Mesendoderm (in vitro differentiated cells): ENCODE measurements at regions not wholly inside any gene's neighbourhood (a gene's known extent, or its start where the extent isn't known, plus 50 kb on each side); places are given as distances from the start of the nearest gene placed in this dataset.

Experiments
- DNase-seq: peaks from one replicate; pipeline ENCODE4 v3.0.0; 2013
- H2AK5ac ChIP-seq: 2 replicates; pipeline ENCODE4 v1.6.1; 2013; ENCODE audit warnings: low read length, inconsistent platforms
- H2BK120ac ChIP-seq: 2 replicates; pipeline ENCODE4 v1.6.1; 2013; ENCODE audit warnings: low read depth, mild to moderate bottlenecking, low read length, moderate library complexity, mixed read lengths
- H2BK15ac ChIP-seq: replicated peaks from 2 replicates; pipeline ENCODE4 v1.6.1; 2013; ENCODE audit warnings: low read depth, mild to moderate bottlenecking, moderate library complexity
- H2BK5ac ChIP-seq: 2 replicates; pipeline ENCODE4 v1.6.1; 2013; ENCODE audit warnings: low read length, inconsistent platforms
- H3K18ac ChIP-seq: 2 replicates; pipeline ENCODE4 v1.6.1; 2013; ENCODE audit warnings: mild to moderate bottlenecking, low read length, mixed read lengths
- H3K23ac ChIP-seq: one replicate; pipeline ENCODE4 v1.6.1; 2013; ENCODE audit warnings: low read length
- H3K27ac ChIP-seq: 2 replicates; pipeline ENCODE4 v1.5.1; 2013; ENCODE audit warnings: low read depth, mild to moderate bottlenecking, inconsistent platforms, low read length, moderate library complexity
- H3K27me3 ChIP-seq: 2 replicates; pipeline ENCODE4 v1.6.1; 2013; ENCODE audit warnings: low read length, control low read depth, mild to moderate bottlenecking, inconsistent platforms; ENCODE audit not compliant: insufficient read depth, poor library complexity
- H3K36me3 ChIP-seq: 2 replicates; pipeline ENCODE4 v1.6.1; 2013; ENCODE audit warnings: low read length, inconsistent platforms; ENCODE audit not compliant: control insufficient read depth, insufficient read depth
- H3K4ac ChIP-seq: one replicate; pipeline ENCODE4 v1.6.1; 2013; ENCODE audit warnings: low read depth, mild to moderate bottlenecking, low read length, moderate library complexity
- H3K4me1 ChIP-seq: 2 replicates; pipeline ENCODE4 v1.6.1; 2013; ENCODE audit warnings: low read depth, low read length, inconsistent platforms; ENCODE audit not compliant: control insufficient read depth
- H3K4me2 ChIP-seq: 2 replicates; pipeline ENCODE4 v1.6.1; 2013; ENCODE audit warnings: low read length
- H3K4me3 ChIP-seq: 2 replicates; pipeline ENCODE4 v1.5.1; 2013; ENCODE audit warnings: mild to moderate bottlenecking, low read length
- H3K56ac ChIP-seq: one replicate; pipeline ENCODE4 v1.6.1; 2013; ENCODE audit warnings: low read length
- H3K79me1 ChIP-seq: 2 replicates; pipeline ENCODE4 v1.6.1; 2013; ENCODE audit warnings: low read length, inconsistent platforms
- H3K79me2 ChIP-seq: 2 replicates; pipeline ENCODE4 v1.6.1; 2013; ENCODE audit warnings: mild to moderate bottlenecking, low read length; ENCODE audit not compliant: control insufficient read depth, insufficient read depth
- H3K9ac ChIP-seq: 2 replicates; pipeline ENCODE4 v1.6.1; 2013; ENCODE audit warnings: low read length, inconsistent platforms
- H4K5ac ChIP-seq: one replicate; pipeline ENCODE4 v1.6.1; 2013; ENCODE audit warnings: low read length
- H4K8ac ChIP-seq: one replicate; pipeline ENCODE4 v1.6.1; 2013; ENCODE audit warnings: low read depth, mild to moderate bottlenecking, control low read depth, low read length, moderate library complexity
- WGBS: extraction: QIAGEN DNeasy Blood & Tissue Kit; methylation state at CpG from one replicate; pipeline ENCODE4 v1.1.7; 2013; ENCODE audit warnings: low lambda C conversion rate, missing lambda C conversion rate; ENCODE audit not compliant: insufficient coverage; ENCODE audit errors: extremely low coverage; 5-methylcytosine and 5-hydroxymethylcytosine counted together

DNA sequence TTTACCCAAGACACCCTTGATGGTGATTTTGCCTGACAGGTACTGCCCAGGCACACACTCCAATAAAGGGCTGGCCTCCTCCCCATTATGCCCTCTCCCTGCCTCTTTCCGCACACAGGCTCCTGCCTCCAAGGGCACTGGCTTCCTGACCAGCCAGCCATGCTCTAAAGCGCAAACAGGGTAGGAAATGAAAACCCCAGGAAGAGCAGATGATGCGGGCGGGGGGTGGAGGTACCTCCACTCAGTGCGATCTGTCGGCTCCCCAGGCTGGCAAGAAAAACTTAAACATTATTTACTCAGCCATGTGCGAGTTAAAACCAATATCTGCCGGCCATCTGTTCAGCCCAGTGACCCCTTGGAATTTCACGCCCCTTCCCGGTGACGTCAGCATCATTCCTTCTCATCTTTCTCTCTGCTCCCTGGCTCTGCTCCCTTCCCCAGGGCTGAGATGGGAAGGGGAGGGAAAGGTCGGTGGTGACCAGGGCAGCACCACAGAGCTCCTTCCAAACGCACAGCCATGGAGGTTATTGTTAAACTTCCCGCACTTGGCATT, 262.5 kb downstream of the CBLN1 start:
- Histone ChIP-seq H2BK5ac (no peak overlapping the region), H3K18ac (peak overlapping the region; percentile 33), H2AK5ac (no peak overlapping the region), H3K27ac (no peak overlapping the region), H3K23ac (no peak overlapping the region), H3K27me3 (no peaks in the 10 kb centered on the region), H3K36me3 (no peaks in the 10 kb centered on the region), H4K5ac (no peak overlapping the region), H3K79me2 (no peaks in the 10 kb centered on the region), H3K56ac (no peak overlapping the region), H2BK120ac (no peak overlapping the region), H3K4ac (no peak overlapping the region), H3K4me3 (no peak overlapping the region), H4K8ac (no peak overlapping the region), H2BK15ac (no peak overlapping the region), H3K4me1 (peaks cover 9% of the 10 kb centered on the region), H3K4me2 (no peak overlapping the region), H3K79me1 (no peaks in the 10 kb centered on the region), H3K9ac (no peak overlapping the region)
- DNase-seq: peak; percentile 89
- WGBS: no CpG with 5 or more reads among the region's 14 CpGs

DNA sequence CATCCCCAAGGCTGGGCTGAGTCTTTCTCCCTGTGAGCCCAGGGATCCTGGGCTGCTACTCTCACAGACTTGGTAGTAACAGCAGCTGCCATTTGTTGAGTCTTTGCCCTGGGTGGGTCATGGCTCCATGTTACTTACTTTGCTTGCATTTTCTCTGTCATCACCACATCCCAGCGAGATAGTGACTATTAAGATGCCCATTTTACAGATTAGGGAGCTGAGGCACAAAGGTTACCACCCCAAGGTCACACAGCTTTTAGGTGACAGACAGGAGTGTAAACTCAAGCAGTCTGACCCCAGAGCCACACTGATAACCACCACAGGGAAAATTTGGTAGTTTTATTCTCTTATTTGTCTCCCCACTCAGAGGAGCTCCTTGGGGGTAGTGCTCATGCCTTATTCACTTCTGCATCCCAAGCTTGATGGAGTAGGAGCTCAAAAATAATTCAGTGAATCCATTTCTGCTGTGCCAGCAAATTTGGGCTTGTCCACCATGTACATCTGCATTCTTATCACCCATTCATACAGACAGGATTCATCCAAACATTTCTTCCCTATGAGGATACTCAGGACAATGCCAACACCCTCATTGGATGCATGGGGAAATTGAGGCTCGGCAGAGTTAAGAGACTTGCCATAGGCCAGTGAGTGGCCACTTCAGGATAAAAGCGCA, 263.2 kb downstream of the CBLN1 start:
- Histone ChIP-seq H3K79me2 (no peaks in the 10 kb centered on the region), H4K8ac (no peak overlapping the region), H2BK15ac (no peak overlapping the region), H3K4ac (no peak overlapping the region), H3K23ac (no peak overlapping the region), H2BK5ac (no peak overlapping the region), H3K18ac (no peak overlapping the region), H3K27me3 (no peaks in the 10 kb centered on the region), H3K79me1 (no peaks in the 10 kb centered on the region), H3K4me3 (no peak overlapping the region), H3K9ac (no peak overlapping the region), H4K5ac (no peak overlapping the region), H2BK120ac (no peak overlapping the region), H3K4me2 (no peak overlapping the region), H2AK5ac (no peak overlapping the region), H3K27ac (no peak overlapping the region), H3K36me3 (no peaks in the 10 kb centered on the region), H3K56ac (no peak overlapping the region), H3K4me1 (peaks cover 9% of the 10 kb centered on the region)
- no CpG with 5 or more reads among the region's 3 CpGs for WGBS
- DNase-seq: no peak

GRCh38 chr16:49017501-49017900, 264.1 kb downstream of the CBLN1 start:
- no peak overlapping the region for H3K4ac ChIP-seq
- H3K56ac ChIP-seq: no peak overlapping the region
- no peak overlapping the region for H3K18ac ChIP-seq
- DNase-seq: no peak
- H3K27me3 ChIP-seq: no peaks in the 10 kb centered on the region
- H2BK15ac ChIP-seq: no peak overlapping the region
- no peak overlapping the region for H4K8ac ChIP-seq
- no peak overlapping the region for H3K4me2 ChIP-seq
- H2AK5ac ChIP-seq: no peak overlapping the region
- no peaks in the 10 kb centered on the region for H3K79me2 ChIP-seq
- H2BK120ac ChIP-seq: no peak overlapping the region
- H3K27ac ChIP-seq: no peak overlapping the region
- H3K4me3 ChIP-seq: no peak overlapping the region
- no peak overlapping the region for H4K5ac ChIP-seq
- no peak overlapping the region for H3K23ac ChIP-seq
- no peaks in the 10 kb centered on the region for H3K79me1 ChIP-seq
- H3K4me1 ChIP-seq: peaks cover 9% of the 10 kb centered on the region
- H3K36me3 ChIP-seq: no peaks in the 10 kb centered on the region
- H2BK5ac ChIP-seq: no peak overlapping the region
- no CpG with 5 or more reads among the region's 2 CpGs for WGBS
- no peak overlapping the region for H3K9ac ChIP-seq

- Histone ChIP-seq H4K8ac (no peak overlapping the region), H3K36me3 (no peaks in the 10 kb centered on the region), H3K27me3 (no peaks in the 10 kb centered on the region), H2BK5ac (no peak overlapping the region), H2BK15ac (no peak overlapping the region), H3K9ac (no peak overlapping the region), H3K4me1 (peaks cover 9% of the 10 kb centered on the region), H2AK5ac (no peak overlapping the region), H3K4ac (no peak overlapping the region), H3K4me2 (no peak overlapping the region), H4K5ac (no peak overlapping the region), H3K4me3 (no peak overlapping the region), H3K27ac (no peak overlapping the region), H3K23ac (no peak overlapping the region), H2BK120ac (no peak overlapping the region), H3K56ac (no peak overlapping the region), H3K79me2 (no peaks in the 10 kb centered on the region), H3K79me1 (no peaks in the 10 kb centered on the region), H3K18ac (no peak overlapping the region)
- WGBS: no CpG with 5 or more reads among the region's 8 CpGs
- no peak for DNase-seq
Measured at GRCh38 chr16:49016461-49016860, 265.2 kb downstream of the CBLN1 start.

DNA sequence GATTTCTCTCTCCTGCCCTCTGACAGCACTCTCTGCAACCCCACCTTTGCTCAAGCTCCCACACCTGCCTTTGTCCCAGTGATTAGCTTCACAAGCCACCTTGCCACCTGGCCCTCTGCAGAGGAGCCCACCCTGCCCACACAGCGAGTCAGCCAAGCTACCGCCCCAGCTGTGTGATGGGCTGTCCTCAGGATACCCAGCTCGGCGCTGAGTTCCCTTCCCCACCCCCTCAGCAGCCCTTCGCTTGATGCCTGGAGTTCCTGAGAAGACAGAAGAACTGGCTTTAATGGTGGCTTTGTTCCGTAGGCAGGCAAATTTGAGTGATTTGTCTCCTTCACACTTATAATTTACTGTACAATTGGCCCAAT, 266.4 kb downstream of the CBLN1 start:
- no peaks in the 10 kb centered on the region for H3K79me1 ChIP-seq
- no peaks in the 10 kb centered on the region for H3K27me3 ChIP-seq
- H4K5ac ChIP-seq: no peak overlapping the region
- H2BK5ac ChIP-seq: no peak overlapping the region
- no peaks in the 10 kb centered on the region for H3K79me2 ChIP-seq
- H3K23ac ChIP-seq: no peak overlapping the region
- no peak overlapping the region for H2BK15ac ChIP-seq
- H2BK120ac ChIP-seq: no peak overlapping the region
- H3K4me2 ChIP-seq: no peak overlapping the region
- no peak overlapping the region for H3K56ac ChIP-seq
- no peak overlapping the region for H3K9ac ChIP-seq
- peaks cover 5% of the 10 kb centered on the region for H3K4me1 ChIP-seq
- H3K4me3 ChIP-seq: no peak overlapping the region
- H3K18ac ChIP-seq: no peak overlapping the region
- H4K8ac ChIP-seq: no peak overlapping the region
- H2AK5ac ChIP-seq: no peak overlapping the region
- H3K4ac ChIP-seq: no peak overlapping the region
- H3K27ac ChIP-seq: no peak overlapping the region
- no peaks in the 10 kb centered on the region for H3K36me3 ChIP-seq
- DNase-seq: no peak
- no CpG with 5 or more reads among the region's 6 CpGs for WGBS
